MCF 10A (cell line): ENCODE measurements at regions not wholly inside any gene's neighbourhood (a gene's known extent, or its start where the extent isn't known, plus 50 kb on each side); places are given as distances from the start of the nearest gene placed in this dataset.

Experiments used
- BruUV-seq: library from RNA; stranded (reverse); fragments of 400-500 nt; replicated peaks from 2 replicates; lab custom pipeline; 2021; lab: Mats Ljungman, UMichigan
- CTCF ChIA-PET: fragments of 300-600 bp; sonication (Branson Sonifier 250); formaldehyde crosslinking; extraction: SDS; loops from one replicate; lab custom pipeline; 2021; ENCODE audit warnings: antibody characterized with exemption, inconsistent platforms; lab: Yijun Ruan, JAX
- POLR2A ChIA-PET: fragments of 300-600, 350-650 bp; sonication (Branson Sonifier 250); formaldehyde crosslinking; extraction: SDS; loops from one replicate; lab custom pipeline; 2020; ENCODE audit warnings: antibody characterized with exemption, inconsistent platforms; lab: Yijun Ruan, JAX
- DNase-seq: peaks from one replicate; pipeline ENCODE4 v3.0.0-alpha.2; 2018; ENCODE audit not compliant: unreplicated experiment
- H3K27ac Mint-ChIP-seq: one replicate; pipeline ENCODE4 v1.8.0; 2022; ENCODE audit warnings: mild to moderate bottlenecking, low read depth, mixed read lengths; ENCODE audit not compliant: unreplicated experiment
- H3K27me3 Mint-ChIP-seq: one replicate; pipeline ENCODE4 v1.8.0; 2022; ENCODE audit warnings: mixed read lengths; ENCODE audit not compliant: insufficient read depth, unreplicated experiment
- H3K36me3 Mint-ChIP-seq: one replicate; pipeline ENCODE4 v1.8.0; 2022; ENCODE audit warnings: mild to moderate bottlenecking, moderate library complexity, mixed read lengths; ENCODE audit not compliant: insufficient read depth, unreplicated experiment
- H3K4me1 Mint-ChIP-seq: one replicate; pipeline ENCODE4 v1.8.0; 2022; ENCODE audit warnings: mixed read lengths; ENCODE audit not compliant: insufficient read depth, unreplicated experiment
- H3K4me3 Mint-ChIP-seq: one replicate; pipeline ENCODE4 v1.8.0; 2022; ENCODE audit warnings: mild to moderate bottlenecking, moderate library complexity, mixed read lengths; ENCODE audit not compliant: unreplicated experiment
- H3K9me3 Mint-ChIP-seq: one replicate; pipeline ENCODE4 v1.8.0; 2022; ENCODE audit warnings: mixed read lengths; ENCODE audit not compliant: unreplicated experiment
- CTCF ChIP-seq: fragments of 200-600 bp; IDR thresholded peaks from one replicate; pipeline ENCODE4 v1.8.0; 2022; ENCODE audit warnings: antibody characterized with exemption, mild to moderate bottlenecking; ENCODE audit not compliant: unreplicated experiment
- intact Hi-C: fragments of 100-400 bp; cut with micrococcal nuclease; formaldehyde crosslinking; loops from 2 replicates; pipeline ENCODE4 v1.14.1; 2022

- intact Hi-C loops: no loop called here
- TF ChIP-seq CTCF: no peak
- H3K36me3 Mint-ChIP-seq: no peaks in the 10 kb centered on the region
- POLR2A ChIA-PET: no interaction called here
- H3K27me3 Mint-ChIP-seq: no peaks in the 10 kb centered on the region
- CTCF ChIA-PET: interaction anchor here (0.6 to 0.7 kb wide), 2 partner anchors 303 to 825 kb away, joined by 3 to 6 read pairs; no protein-coding TSS in a partner anchor
- no peak overlapping the region for H3K27ac Mint-ChIP-seq
- no peak overlapping the region for H3K4me3 Mint-ChIP-seq
- BruUV-seq: no TSS peak
- H3K9me3 Mint-ChIP-seq: no peaks in the 10 kb centered on the region
- no peaks in the 10 kb centered on the region for H3K4me1 Mint-ChIP-seq
- no peak for DNase-seq
These were observed 110.9 kb upstream of the FAM98A start for GRCh38 chr2:33709951-33710350.

- no peaks in the 10 kb centered on the region for H3K4me1 Mint-ChIP-seq
- POLR2A ChIA-PET: no interaction called here
- H3K27ac Mint-ChIP-seq: no peak overlapping the region
- no peak for DNase-seq
- no peaks in the 10 kb centered on the region for H3K9me3 Mint-ChIP-seq
- intact Hi-C loops: no loop called here
- CTCF ChIA-PET: interaction anchor here (1.3 kb wide), 1 partner anchor 34 kb away, joined by 4 read pairs; no protein-coding TSS in a partner anchor
- H3K36me3 Mint-ChIP-seq: no peaks in the 10 kb centered on the region
- no peak for TF ChIP-seq CTCF
- BruUV-seq: no TSS peak
- no peaks in the 10 kb centered on the region for H3K27me3 Mint-ChIP-seq
- H3K4me3 Mint-ChIP-seq: no peak overlapping the region
These were observed 108.2 kb upstream of the FAM98A start for GRCh38 chr2:33707312-33707711.

GRCh38 chr2:33706410-33706809 lies 107.3 kb upstream of the FAM98A start:
- Mint-ChIP-seq H3K36me3 (no peaks in the 10 kb centered on the region), H3K4me1 (no peaks in the 10 kb centered on the region), H3K9me3 (no peaks in the 10 kb centered on the region), H3K27me3 (no peaks in the 10 kb centered on the region), H3K27ac (no peak overlapping the region), H3K4me3 (no peak overlapping the region)
- CTCF ChIA-PET: interaction anchor here (0.5 kb wide), 1 partner anchor 1428 kb away, joined by 3 read pairs; no protein-coding TSS in a partner anchor
- BruUV-seq: no TSS peak
- TF ChIP-seq CTCF: no peak
- POLR2A ChIA-PET: no interaction called here
- intact Hi-C loops: no loop called here
- DNase-seq: no peak

GRCh38 chr2:33704406-33704855 lies 105.3 kb upstream of the FAM98A start:
- H3K36me3 Mint-ChIP-seq: no peaks in the 10 kb centered on the region
- no peak for DNase-seq
- BruUV-seq: no TSS peak
- no peaks in the 10 kb centered on the region for H3K27me3 Mint-ChIP-seq
- H3K4me1 Mint-ChIP-seq: no peaks in the 10 kb centered on the region
- H3K27ac Mint-ChIP-seq: no peak overlapping the region
- H3K4me3 Mint-ChIP-seq: no peak overlapping the region
- H3K9me3 Mint-ChIP-seq: no peaks in the 10 kb centered on the region
- ChIA-PET CTCF (interaction anchor here (0.6 to 1.9 kb wide), 3 partner anchors 31 to 620 kb away, joined by 3 to 6 read pairs (median 3); no protein-coding TSS in a partner anchor), POLR2A (no interaction called here)
- no peak for TF ChIP-seq CTCF
- intact Hi-C loops: no loop called here
